ENCODE measurements at regions not wholly inside any gene's neighbourhood (a gene's known extent, or its start where the extent isn't known, plus 50 kb on each side); places are given as distances from the start of the nearest gene placed in this dataset.

DNA sequence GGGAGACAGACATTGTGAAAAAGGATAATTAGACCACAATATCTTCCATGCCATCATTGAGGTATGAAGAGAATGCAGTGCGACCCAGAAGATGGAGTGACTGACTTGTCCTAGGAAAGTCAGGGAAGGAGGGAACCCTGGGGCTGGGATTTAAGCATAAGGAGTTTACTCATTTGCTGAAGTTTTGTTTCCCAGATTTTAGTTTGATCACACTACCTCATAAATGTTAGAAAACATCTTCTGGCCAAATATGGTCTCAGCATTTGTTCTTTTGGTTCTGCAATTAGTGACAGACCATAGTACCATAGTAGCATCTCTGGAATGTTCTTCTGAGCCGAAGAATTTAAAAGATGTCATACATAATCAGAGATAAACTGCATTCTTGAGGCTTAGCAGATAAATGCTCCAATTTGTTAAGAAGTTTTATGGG, 96.5 kb upstream of the PGRMC2 start:
- WGBS = 68% methylated on average over 2 of the region's 2 CpGs
- H3K4me3 ChIP-seq (ENCODE audit: low read length) = no peak overlapping the region
- intact Hi-C loops (cut with DNase I) = no loop called here
- peaks cover 2% of the 10 kb centered on the region for H3K4me1 ChIP-seq (ENCODE audit: control insufficient read depth, insufficient read depth, low read length)
- no peaks in the 10 kb centered on the region for H3K27me3 ChIP-seq (ENCODE audit: control insufficient read depth, insufficient read depth)
- H3K9me3 ChIP-seq (ENCODE audit: control insufficient read depth, low read length) = no peaks in the 10 kb centered on the region
- no peak overlapping the region for H3K27ac ChIP-seq (ENCODE audit: low read length)
- no peak for DNase-seq
- no peak for ATAC-seq

DNA sequence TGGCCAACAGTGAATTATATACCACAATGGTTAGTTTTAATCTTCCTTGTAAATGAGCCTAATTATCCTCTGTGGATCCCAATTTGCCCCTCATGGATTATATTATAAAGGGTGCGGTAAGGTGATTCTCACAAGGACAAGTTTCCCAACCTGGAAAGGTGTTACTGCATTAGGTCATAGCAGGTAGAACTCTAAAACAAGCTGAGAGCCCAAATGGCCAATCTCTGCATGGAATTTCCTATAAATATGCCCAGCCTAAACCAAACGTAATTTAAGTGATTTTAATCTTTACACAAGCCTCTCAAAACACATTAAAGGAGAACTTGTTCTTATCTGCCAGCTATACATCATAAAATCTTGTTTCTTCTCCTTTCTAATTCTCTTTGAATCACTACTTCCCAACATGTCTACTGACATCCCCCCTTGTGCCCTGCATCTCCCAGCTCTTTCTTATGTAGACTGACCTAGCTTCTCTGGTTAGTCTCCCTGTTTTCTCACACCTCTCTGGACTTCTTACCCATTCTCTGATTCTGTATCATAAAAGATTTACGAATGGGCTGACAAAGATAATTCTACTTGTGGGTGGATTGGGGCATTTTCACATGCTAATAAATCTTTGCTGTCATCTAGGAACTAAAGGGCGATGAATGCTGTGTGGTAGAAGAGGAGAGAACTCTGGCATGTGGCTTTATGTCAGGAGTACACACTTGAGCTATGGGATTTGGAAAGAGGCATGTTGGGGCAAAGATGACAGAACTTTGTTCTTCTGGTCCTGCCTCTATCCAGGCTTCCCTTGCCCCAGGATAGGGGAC, 94.3 kb upstream of the PGRMC2 start:
- WGBS = 79% methylated on average over 4 of the region's 4 CpGs
- Histone ChIP-seq H3K4me1 (ENCODE audit: control insufficient read depth, insufficient read depth, low read length) (no peaks in the 10 kb centered on the region), H3K27ac (ENCODE audit: low read length) (no peak overlapping the region), H3K4me3 (ENCODE audit: low read length) (no peak overlapping the region), H3K9me3 (ENCODE audit: control insufficient read depth, low read length) (no peaks in the 10 kb centered on the region), H3K27me3 (ENCODE audit: control insufficient read depth, insufficient read depth) (no peaks in the 10 kb centered on the region)
- ATAC-seq (no peak), DNase-seq (no peak)
- intact Hi-C loops (cut with DNase I) = no loop called here

DNA sequence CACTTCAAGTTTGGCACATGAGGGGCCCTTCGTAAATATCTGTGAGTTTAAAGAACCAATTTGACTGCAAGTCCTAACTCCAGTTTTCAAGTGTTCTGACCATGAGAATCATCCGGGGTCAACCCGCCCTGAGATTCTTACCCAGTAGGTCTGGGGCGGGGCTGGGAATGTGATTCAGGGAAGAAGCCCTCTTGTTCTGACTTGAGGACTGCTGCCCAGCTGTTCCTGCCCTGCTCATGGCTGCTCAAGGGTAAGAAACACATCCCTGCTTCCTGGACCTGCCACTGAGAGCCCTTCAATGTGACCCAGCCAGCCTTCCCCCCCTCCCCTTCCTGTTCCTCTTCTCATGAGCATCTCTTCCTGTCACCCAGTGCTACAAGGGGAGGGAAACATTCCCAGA, 92.7 kb upstream of the PGRMC2 start:
- no peak overlapping the region for H3K4me3 ChIP-seq (ENCODE audit: low read length)
- H3K27me3 ChIP-seq (ENCODE audit: control insufficient read depth, insufficient read depth) = no peaks in the 10 kb centered on the region
- no peak overlapping the region for H3K27ac ChIP-seq (ENCODE audit: low read length)
- DNase-seq = peak in 1 of 3 donors; percentile 30
- WGBS = 89% methylated on average over 4 of the region's 4 CpGs
- ATAC-seq = no peak
- H3K9me3 ChIP-seq (ENCODE audit: control insufficient read depth, low read length) = no peaks in the 10 kb centered on the region
- H3K4me1 ChIP-seq (ENCODE audit: control insufficient read depth, insufficient read depth, low read length) = no peaks in the 10 kb centered on the region
- intact Hi-C loops (cut with DNase I) = no loop called here

DNA sequence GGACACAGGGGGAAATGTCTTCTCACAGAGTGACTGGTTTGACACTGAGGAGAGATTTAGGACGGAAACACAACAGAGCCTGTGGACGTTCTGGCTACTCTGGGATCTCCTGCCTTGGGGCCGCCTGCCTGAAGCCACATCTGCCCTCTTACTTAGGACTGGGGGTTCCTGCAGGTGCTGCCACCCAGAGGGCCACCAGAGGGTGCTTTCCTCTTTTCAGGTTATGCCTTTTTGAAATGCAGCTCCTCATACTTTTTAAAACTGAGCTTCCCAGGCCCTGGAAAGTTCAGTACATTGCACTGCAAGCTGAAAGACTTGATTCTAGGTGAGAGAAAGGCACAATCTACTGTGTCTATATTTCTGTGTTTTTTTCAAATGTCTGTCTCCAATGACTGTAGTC, 92.2 kb upstream of the PGRMC2 start:
- Histone ChIP-seq H3K27ac (ENCODE audit: low read length) (no peak overlapping the region), H3K4me1 (ENCODE audit: control insufficient read depth, insufficient read depth, low read length) (no peaks in the 10 kb centered on the region), H3K4me3 (ENCODE audit: low read length) (no peak overlapping the region), H3K9me3 (ENCODE audit: control insufficient read depth, low read length) (no peaks in the 10 kb centered on the region), H3K27me3 (ENCODE audit: control insufficient read depth, insufficient read depth) (no peaks in the 10 kb centered on the region)
- ATAC-seq (peak; percentile 43 to 69), DNase-seq (peak; percentile 27 to 60 (median 53))
- intact Hi-C loops (cut with DNase I) = no loop called here
- 59% methylated on average over 3 of the region's 3 CpGs for WGBS

DNA sequence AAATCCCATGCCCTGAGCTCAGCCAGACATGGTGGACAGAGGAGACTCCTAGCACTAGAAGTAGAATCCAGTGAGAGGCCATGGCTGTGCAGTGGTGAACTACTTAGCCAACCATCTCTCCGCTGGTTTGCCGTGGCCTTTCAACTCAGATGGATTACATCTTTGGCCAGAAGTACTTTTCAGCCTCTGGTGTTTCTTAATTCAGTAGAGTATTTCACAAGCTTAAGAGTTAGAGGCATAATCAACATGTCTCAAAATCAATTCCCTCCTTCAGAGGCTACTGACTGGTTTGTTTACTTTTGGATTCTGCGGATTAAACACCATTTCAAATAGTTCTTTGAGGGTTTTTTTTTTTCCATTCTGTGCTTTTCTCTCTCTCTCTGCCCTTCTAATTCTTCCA, 91.1 kb upstream of the PGRMC2 start:
- no peak for ATAC-seq
- intact Hi-C loops (cut with DNase I) = no loop called here
- DNase-seq = no peak
- H3K9me3 ChIP-seq (ENCODE audit: control insufficient read depth, low read length) = no peaks in the 10 kb centered on the region
- 94% methylated on average over 3 of the region's 3 CpGs for WGBS
- H3K27me3 ChIP-seq (ENCODE audit: control insufficient read depth, insufficient read depth) = no peaks in the 10 kb centered on the region
- H3K27ac ChIP-seq (ENCODE audit: low read length) = no peak overlapping the region
- no peak overlapping the region for H3K4me3 ChIP-seq (ENCODE audit: low read length)
- H3K4me1 ChIP-seq (ENCODE audit: control insufficient read depth, insufficient read depth, low read length) = no peaks in the 10 kb centered on the region

DNA sequence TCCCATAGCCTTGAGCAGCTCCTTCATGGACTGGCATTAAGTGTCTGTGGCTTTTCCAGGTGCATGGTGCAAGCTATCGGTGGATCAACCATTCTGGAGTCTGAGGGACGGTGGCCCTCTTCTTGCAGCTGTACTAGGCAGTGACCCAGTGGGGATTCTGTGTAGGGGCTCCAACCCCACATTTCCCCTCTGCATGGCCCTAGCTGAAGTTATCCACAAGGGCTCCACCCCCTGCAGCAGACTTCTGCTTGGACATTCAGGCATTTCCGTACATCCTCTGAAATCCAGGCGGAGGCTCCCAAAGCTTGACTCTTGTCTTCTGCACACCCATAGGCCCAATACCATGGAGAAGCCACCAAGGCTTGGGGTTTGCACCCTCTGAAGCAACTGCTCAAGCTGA, 89.3 kb upstream of the PGRMC2 start:
- intact Hi-C loops (cut with DNase I) = no loop called here
- 99% methylated on average over 4 of the region's 4 CpGs for WGBS
- Histone ChIP-seq H3K27ac (ENCODE audit: low read length) (no peak overlapping the region), H3K27me3 (ENCODE audit: control insufficient read depth, insufficient read depth) (no peaks in the 10 kb centered on the region), H3K4me1 (ENCODE audit: control insufficient read depth, insufficient read depth, low read length) (no peaks in the 10 kb centered on the region), H3K4me3 (ENCODE audit: low read length) (no peak overlapping the region), H3K9me3 (ENCODE audit: control insufficient read depth, low read length) (no peaks in the 10 kb centered on the region)
- DNase-seq (no peak), ATAC-seq (no peak)

DNA sequence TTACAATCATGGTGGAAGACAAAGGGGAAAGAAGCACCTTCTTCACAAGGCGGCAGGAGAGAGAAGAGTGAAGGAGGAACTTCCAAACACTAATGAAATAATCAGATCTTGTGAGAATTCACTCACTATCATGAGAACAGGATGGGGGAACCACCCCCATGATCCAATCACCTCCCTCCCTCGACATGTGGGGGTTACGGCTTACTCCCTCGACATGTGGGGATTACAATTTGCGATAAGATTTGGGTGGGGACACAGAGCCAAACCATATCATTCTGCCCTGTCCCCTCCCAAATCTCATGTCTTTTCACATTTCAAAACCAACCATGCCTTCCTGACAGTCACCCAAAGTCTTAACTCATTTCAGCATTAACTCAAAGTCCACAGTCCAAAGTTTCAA, 88.7 kb upstream of the PGRMC2 start:
- H3K27me3 ChIP-seq (ENCODE audit: control insufficient read depth, insufficient read depth) = no peaks in the 10 kb centered on the region

DNA sequence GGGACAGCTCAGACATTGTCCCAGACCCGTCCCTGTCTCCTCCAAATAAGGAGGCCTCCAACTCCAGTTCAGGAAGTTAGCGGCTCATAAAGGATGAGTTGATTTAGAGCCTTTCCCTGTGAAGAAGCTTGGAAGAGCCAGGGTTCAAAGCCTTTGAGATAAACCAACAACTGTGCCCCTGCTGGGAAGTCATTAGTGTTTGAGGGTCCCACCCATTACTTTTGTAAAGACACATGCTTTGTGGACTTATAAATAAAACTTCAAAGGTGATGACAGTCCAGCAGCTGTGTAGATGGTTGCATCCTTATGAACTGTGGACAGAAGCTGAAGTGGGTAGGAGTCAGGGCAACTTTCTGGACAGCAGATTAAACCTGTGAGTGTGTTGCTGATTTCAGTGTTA, 86.0 kb upstream of the PGRMC2 start:
- H3K27me3 ChIP-seq (ENCODE audit: control insufficient read depth, insufficient read depth) = no peaks in the 10 kb centered on the region
- DNase-seq (no peak), ATAC-seq (no peak)
- H3K4me1 ChIP-seq (ENCODE audit: control insufficient read depth, insufficient read depth, low read length) = no peaks in the 10 kb centered on the region
- no peak overlapping the region for H3K27ac ChIP-seq (ENCODE audit: low read length)
- WGBS = 54% methylated on average over 2 of the region's 2 CpGs
- intact Hi-C loops (cut with DNase I) = no loop called here
- H3K9me3 ChIP-seq (ENCODE audit: control insufficient read depth, low read length) = no peaks in the 10 kb centered on the region
- H3K4me3 ChIP-seq (ENCODE audit: low read length) = no peak overlapping the region

More for the DNA sequence above, 88.7 kb upstream of the PGRMC2 start:
- H3K27ac ChIP-seq (ENCODE audit: low read length) = no peak overlapping the region
- no peak overlapping the region for H3K4me3 ChIP-seq (ENCODE audit: low read length)
- DNase-seq = no peak
- intact Hi-C loops (cut with DNase I) = no loop called here
- no peaks in the 10 kb centered on the region for H3K9me3 ChIP-seq (ENCODE audit: control insufficient read depth, low read length)
- 97% methylated on average over 5 of the region's 5 CpGs for WGBS
- no peaks in the 10 kb centered on the region for H3K4me1 ChIP-seq (ENCODE audit: control insufficient read depth, insufficient read depth, low read length)
- ATAC-seq = no peak

DNA sequence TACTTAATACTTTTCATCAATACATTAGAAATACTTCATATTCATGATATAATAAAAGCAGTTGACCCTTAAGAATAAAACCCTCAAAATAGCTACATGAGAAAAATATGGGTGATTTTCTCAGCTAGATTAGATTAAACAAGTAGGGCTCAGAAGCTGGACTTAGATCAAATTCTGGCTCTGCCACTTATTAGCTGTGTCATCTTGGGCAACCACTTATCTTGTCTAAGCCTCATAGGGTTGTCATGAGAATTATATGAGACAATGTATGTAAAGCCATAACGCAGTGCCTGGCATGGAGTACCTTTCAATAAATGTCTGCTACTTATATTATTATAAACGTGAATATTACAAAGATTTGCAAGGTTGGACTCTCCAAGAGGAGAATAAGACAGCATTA, 84.3 kb upstream of the PGRMC2 start:
- H3K4me3 ChIP-seq (ENCODE audit: low read length) = no peak overlapping the region
- WGBS = 85% methylated on average over 2 of the region's 2 CpGs
- ATAC-seq (no peak), DNase-seq (no peak)
- no peaks in the 10 kb centered on the region for H3K9me3 ChIP-seq (ENCODE audit: control insufficient read depth, low read length)
- H3K27me3 ChIP-seq (ENCODE audit: control insufficient read depth, insufficient read depth) = no peaks in the 10 kb centered on the region
- H3K27ac ChIP-seq (ENCODE audit: low read length) = no peak overlapping the region
- no peaks in the 10 kb centered on the region for H3K4me1 ChIP-seq (ENCODE audit: control insufficient read depth, insufficient read depth, low read length)
- intact Hi-C loops (cut with DNase I) = no loop called here

DNA sequence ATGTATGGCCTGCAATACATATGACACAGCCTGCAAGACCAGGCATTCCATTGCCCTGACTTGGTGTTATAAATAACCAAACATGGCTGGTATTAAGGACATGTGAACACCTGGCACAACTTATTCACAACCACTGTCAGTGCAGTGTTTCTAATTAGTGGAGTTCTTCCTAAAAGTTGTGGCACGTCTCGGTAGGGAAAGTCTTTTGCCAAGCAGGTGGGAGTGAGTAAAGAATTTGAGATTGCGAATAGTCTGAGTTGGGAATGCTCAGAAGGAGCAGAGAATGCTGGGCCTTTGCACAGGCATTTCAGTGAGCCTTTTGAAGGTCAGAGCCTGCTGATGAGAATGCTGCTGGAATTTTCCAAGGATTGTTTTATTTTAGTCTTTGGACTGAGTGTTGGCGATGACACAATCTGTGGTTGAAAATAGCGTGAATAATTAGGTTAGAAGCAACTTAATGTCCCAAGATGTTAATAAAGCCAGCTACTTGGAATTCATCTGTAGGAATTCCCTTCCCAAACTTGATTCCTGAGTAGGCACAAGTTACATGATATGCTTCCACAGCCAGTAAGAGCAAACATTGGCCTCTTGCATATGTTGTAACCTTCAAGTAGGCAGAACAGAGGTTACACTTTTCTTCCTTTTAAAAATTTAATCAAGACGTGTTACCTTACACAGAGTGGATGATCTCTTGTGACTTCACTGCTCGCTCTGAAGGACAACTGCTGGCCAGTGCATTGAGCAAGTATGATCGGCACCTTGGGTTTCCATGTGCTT, 83.6 kb upstream of the PGRMC2 start:
- peak; percentile 43 to 55 for ATAC-seq
- no peaks in the 10 kb centered on the region for H3K4me1 ChIP-seq (ENCODE audit: control insufficient read depth, insufficient read depth, low read length)
- H3K27me3 ChIP-seq (ENCODE audit: control insufficient read depth, insufficient read depth) = no peaks in the 10 kb centered on the region
- no peaks in the 10 kb centered on the region for H3K9me3 ChIP-seq (ENCODE audit: control insufficient read depth, low read length)
- no peak overlapping the region for H3K27ac ChIP-seq (ENCODE audit: low read length)
- WGBS = 64% methylated on average over 8 of the region's 8 CpGs
- no peak for DNase-seq
- H3K4me3 ChIP-seq (ENCODE audit: low read length) = no peak overlapping the region
- intact Hi-C loops (cut with DNase I) = no loop called here

DNA sequence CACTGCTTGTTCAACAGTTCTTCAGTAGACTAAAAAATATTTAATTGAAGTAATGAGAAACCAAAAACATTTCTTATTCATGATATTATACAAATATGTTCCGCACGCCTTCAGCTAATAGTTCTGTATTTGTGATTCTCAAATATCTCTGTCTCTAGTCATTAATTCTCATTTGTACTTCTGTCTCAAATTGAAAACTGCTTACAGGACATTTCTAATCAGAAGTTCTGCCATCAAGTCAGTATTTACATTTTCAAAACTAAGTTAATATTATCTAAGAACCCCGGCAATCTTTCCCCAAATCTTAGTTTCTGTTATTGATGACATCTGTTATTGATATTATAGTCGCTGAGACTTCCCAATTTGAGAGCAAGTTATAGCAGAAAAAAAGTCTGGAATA, 78.6 kb upstream of the PGRMC2 start:
- no peak for ATAC-seq
- WGBS = 93% methylated on average over 4 of the region's 4 CpGs
- no peaks in the 10 kb centered on the region for H3K27me3 ChIP-seq (ENCODE audit: control insufficient read depth, insufficient read depth)
- DNase-seq = no peak
- H3K27ac ChIP-seq (ENCODE audit: low read length) = no peak overlapping the region
- H3K4me3 ChIP-seq (ENCODE audit: low read length) = no peak overlapping the region
- peaks cover 2% of the 10 kb centered on the region for H3K4me1 ChIP-seq (ENCODE audit: control insufficient read depth, insufficient read depth, low read length)
- H3K9me3 ChIP-seq (ENCODE audit: control insufficient read depth, low read length) = no peaks in the 10 kb centered on the region
- intact Hi-C loops (cut with DNase I) = no loop called here

All from right cardiac atrium (tissue), 5 donors.